Adrenal gland (tissue), 9 donors: ENCODE measurements at regions not wholly inside any gene's neighbourhood (a gene's known extent, or its start where the extent isn't known, plus 50 kb on each side); places are given as distances from the start of the nearest gene placed in this dataset.

Source experiments
- DNase-seq, 7 donors: peaks; one replicate each; pipeline ENCODE4 v3.0.0-alpha.2; 2019 to 2020
- H3K27ac ChIP-seq, 5 donors: fragments of 200-600 bp; sonication (generic) in 4 of 5; 1 replicate in 3 of 5; 2 replicates in 2 of 5; pipeline versions ENCODE4 v1.5.1 to v1.8.0; 2016 to 2020; ENCODE audit warnings: mild to moderate bottlenecking in 1 of 5
- H3K27me3 ChIP-seq: fragments of 200-600 bp; 2 replicates; pipeline ENCODE4 v1.8.0; 2021
- H3K36me3 ChIP-seq, 2 donors: fragments of 200-600 bp; replicated peaks in 1 of 2; 1 replicate in 1 of 2; 2 replicates in 1 of 2; pipeline versions ENCODE4 v1.5.1 to v1.8.0; 2018 to 2022
- H3K4me1 ChIP-seq, 2 donors: fragments of 200-600 bp; replicated peaks in 1 of 2; 1 replicate in 1 of 2; 2 replicates in 1 of 2; pipeline versions ENCODE4 v1.5.1 to v1.8.0; 2018 to 2021
- H3K4me3 ChIP-seq, 4 donors: fragments of 200-600 bp; sonication (generic) in 3 of 4; one replicate each; pipeline ENCODE4 v1.5.1; 2016 to 2018
- H3K9me3 ChIP-seq, 3 donors: fragments of 200-600 bp; sonication (generic) in 1 of 3; replicated peaks in 1 of 3; 1 replicate in 2 of 3; 2 replicates in 1 of 3; pipeline versions ENCODE4 v1.5.1 to v1.8.0; 2016 to 2021
- POLR2A ChIP-seq, 2 donors: fragments of 450-650 bp; IDR thresholded peaks; one replicate each; pipeline ENCODE4 v1.6.1; 2017; ENCODE audit warnings: antibody characterized with exemption in 2 of 2, mild to moderate bottlenecking in 2 of 2, moderate library complexity in 1 of 2
- WGBS, 4 donors: extraction: QIAGEN DNeasy Blood & Tissue Kit in 2 of 4; methylation state at CpG; one replicate each; pipeline versions ENCODE4 v1.1.5 to v1.1.7; 2013 to 2017; 5-methylcytosine and 5-hydroxymethylcytosine counted together
- intact Hi-C, 2 donors: fragments of 100-400 bp; cut with DNase I; formaldehyde crosslinking; loops; one replicate each; pipeline versions ENCODE4 v1.14.1 to v1.15.0; 2022 to 2023
- TF ChIP-seq, protein P1 (sequence below), 6 experiments: fragments of 450-650 bp in 4 of 6; fragments of 200-600 bp in 2 of 6; sonication (generic) in 1 of 6; IDR thresholded peaks; 1 replicate in 5 of 6; 2 replicates in 1 of 6; pipeline versions ENCODE4 v1.5.1 to v1.8.0; 2016 to 2021; ENCODE audit warnings: antibody characterized with exemption in 6 of 6, mild to moderate bottlenecking in 2 of 6, moderate library complexity in 1 of 6
- donor health status: healthy with polysubstance abuse.
- donor health status: Bipolar disorder and iron deficiency.
- donor health status: DM: yes; HTN: yes; CAD: no.
- donor health status: DM: no; HTN: no; CAD: no.
- donor health status: DM: no; HTN: no; CAD: no.

DNA sequence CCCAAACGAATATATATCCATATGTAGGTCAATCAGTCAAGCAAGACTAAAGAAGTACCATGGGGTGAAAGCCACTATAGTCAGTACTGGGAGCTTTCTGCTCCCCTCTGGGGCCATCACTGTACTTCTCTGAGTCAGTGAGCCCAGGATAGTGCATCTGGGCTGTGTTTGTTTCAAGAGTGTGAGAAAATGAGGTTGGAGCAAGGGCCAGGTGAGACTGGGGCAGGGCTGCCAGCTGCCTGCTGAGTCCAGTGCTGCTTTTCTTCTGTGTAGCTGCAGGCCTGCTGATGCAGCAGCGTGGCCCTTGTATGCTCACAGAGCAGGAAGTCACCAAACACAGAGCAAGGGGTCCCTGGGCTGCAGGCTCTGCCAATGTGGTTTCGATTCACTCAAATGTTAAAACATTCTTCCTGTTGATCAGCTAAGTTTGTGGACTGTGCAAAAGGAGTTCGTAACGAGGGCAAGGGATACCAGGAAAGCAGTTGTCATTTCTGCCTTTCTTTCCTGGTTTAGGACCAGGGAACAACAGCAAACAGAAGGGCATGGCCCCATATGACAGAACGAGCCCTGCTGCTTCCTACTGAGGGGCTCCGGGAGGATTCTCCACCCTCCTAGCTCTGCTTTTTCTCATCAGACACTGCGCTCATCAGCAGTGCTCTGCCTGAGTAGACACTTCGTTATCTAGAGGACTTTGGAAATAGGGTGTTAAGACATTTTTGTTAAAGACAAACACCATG lies 65.4 kb upstream of the TNS3 start:
- H3K27ac ChIP-seq, result peak overlapping the region in 1 of 5 donors; percentile 33

DNA sequence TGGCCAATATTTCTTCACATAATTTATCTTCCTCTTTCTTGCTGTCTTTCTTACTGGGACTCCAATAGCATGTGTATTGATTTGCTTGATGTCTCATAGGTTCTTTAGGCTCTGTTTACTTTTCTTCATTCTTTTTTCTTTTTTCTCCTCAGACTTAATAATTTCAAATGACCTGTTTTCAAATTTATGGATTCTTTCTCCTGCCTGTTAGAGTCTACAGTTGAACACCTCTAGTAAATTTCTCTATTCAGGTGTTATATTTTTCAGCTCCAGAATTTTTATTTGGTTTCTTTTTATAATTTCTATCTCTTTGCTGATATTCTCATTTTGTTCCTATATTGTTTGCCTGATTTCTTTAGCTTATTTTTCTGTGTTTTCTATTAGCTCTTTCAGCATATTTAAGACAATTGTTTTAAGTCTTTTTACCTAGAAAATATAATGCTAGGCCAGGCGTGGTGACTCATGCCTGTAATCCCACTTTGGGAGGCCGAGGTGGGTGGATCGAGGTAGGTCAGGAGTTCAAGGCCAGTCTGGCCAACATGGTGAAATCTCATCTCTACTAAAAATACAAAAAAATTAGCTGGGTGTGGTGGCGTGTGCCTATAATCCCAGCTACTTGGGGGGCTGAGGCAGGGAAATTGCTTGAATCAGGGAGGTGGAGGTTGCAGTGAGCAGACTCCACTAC lies 61.9 kb upstream of the TNS3 start:
- intact Hi-C loops, result no loop called here
- H3K4me3 ChIP-seq, result no peak overlapping the region
- no peaks in the 10 kb centered on the region for H3K36me3 ChIP-seq
- peaks cover 0 to 5% (median 0%) of the 10 kb centered on the region in 3 donors for H3K9me3 ChIP-seq
- DNase-seq, result no peak
- WGBS, 4 donors, result 80 to 86% (median 84%) methylated on average over 4 of the region's 4 CpGs
- H3K27ac ChIP-seq, result no peak overlapping the region
- no peak for TF ChIP-seq POLR2A (IDR thresholded peaks at IDR 0.05)
- TF ChIP-seq, protein P1, sequence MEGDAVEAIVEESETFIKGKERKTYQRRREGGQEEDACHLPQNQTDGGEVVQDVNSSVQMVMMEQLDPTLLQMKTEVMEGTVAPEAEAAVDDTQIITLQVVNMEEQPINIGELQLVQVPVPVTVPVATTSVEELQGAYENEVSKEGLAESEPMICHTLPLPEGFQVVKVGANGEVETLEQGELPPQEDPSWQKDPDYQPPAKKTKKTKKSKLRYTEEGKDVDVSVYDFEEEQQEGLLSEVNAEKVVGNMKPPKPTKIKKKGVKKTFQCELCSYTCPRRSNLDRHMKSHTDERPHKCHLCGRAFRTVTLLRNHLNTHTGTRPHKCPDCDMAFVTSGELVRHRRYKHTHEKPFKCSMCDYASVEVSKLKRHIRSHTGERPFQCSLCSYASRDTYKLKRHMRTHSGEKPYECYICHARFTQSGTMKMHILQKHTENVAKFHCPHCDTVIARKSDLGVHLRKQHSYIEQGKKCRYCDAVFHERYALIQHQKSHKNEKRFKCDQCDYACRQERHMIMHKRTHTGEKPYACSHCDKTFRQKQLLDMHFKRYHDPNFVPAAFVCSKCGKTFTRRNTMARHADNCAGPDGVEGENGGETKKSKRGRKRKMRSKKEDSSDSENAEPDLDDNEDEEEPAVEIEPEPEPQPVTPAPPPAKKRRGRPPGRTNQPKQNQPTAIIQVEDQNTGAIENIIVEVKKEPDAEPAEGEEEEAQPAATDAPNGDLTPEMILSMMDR (IDR thresholded peaks at IDR 0.05), result no peak
- peaks cover 0 to 8% of the 10 kb centered on the region in 2 donors for H3K4me1 ChIP-seq
- H3K27me3 ChIP-seq, result no peaks in the 10 kb centered on the region

More for the DNA sequence above, 65.4 kb upstream of the TNS3 start:
- Histone ChIP-seq H3K36me3 (no peaks in the 10 kb centered on the region), H3K9me3 (peaks cover 0 to 5% (median 0%) of the 10 kb centered on the region in 3 donors), H3K4me3 (no peak overlapping the region), H3K27me3 (no peaks in the 10 kb centered on the region), H3K4me1 (peaks cover 0 to 8% of the 10 kb centered on the region in 2 donors)
- TF ChIP-seq, protein P1 (IDR thresholded peaks at IDR 0.05), result no peak
- peak in 3 of 7 donors; percentile 37 to 60 (median 40) for DNase-seq
- 57 to 69% (median 66%) methylated on average over 7 to 9 of the region's 9 CpGs for WGBS, 4 donors
- intact Hi-C loops, result no loop called here

DNA sequence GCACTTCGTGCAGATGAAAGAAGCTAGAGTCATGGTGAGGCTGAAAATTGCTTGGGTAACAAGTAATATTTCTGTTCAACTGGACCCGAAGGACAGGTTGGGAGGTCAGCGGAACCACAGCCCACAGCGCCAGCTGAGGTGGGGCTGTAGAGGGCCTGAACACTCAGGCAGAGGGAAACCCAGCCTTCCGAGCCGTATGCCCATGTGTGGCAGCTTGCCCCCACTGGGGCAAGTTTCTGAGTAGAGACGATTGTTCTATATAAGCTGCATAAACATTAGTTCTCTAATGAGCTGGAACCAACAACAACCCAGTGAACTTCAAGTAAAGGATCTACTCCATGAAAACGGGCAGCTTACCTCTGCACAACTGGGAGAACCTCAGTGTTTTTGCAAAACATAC lies 58.4 kb upstream of the TNS3 start:
- Histone ChIP-seq H3K4me1 (peaks cover 0 to 4% of the 10 kb centered on the region in 2 donors), H3K27ac (no peak overlapping the region), H3K27me3 (no peaks in the 10 kb centered on the region), H3K4me3 (no peak overlapping the region), H3K36me3 (no peaks in the 10 kb centered on the region), H3K9me3 (peaks cover 0 to 5% (median 0%) of the 10 kb centered on the region in 3 donors)
- intact Hi-C loops, result no loop called here
- no peak for DNase-seq
- TF ChIP-seq POLR2A (IDR thresholded peaks at IDR 0.05), result no peak
- WGBS, 4 donors, result 87 to 93% (median 92%) methylated on average over 7 to 8 of the region's 8 CpGs

DNA sequence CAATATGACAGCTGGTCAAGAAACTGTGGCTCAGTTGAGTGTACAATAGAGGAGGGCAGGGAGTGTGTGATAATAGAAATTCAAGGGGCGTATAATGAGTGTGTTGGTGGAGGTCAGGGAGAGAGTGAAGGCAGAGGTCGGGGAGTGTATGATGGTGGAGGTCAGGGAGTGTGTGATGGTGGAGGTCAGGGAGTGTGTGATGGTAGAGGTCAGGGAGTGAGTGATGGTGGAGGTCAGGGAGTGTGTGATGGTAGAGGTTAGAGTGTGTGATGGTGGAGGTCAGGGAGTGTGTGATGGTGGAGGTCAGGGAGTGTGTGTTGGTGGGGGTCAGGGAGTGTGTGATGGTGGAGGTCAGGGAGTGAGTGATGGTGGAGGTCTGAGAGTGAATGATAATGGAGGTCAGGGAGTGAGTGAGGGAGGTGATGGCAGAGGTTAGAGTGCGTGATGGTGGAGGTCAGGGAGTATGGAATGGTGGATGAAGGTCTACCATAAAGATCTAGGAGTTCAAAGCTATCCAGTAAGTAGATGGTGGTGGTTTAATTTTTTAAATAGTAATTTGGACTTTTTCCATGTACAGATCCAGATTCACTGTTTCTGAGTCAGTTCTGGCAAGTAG lies 57.7 kb upstream of the TNS3 start:
- no peaks in the 10 kb centered on the region for H3K27me3 ChIP-seq
- H3K4me3 ChIP-seq, result no peak overlapping the region
- peaks cover 0 to 4% of the 10 kb centered on the region in 2 donors for H3K4me1 ChIP-seq
- intact Hi-C loops, result no loop called here
- H3K36me3 ChIP-seq, result no peaks in the 10 kb centered on the region
- H3K9me3 ChIP-seq, result peaks cover 0 to 5% (median 0%) of the 10 kb centered on the region in 3 donors
- no peak overlapping the region for H3K27ac ChIP-seq
- TF ChIP-seq, protein P1 (IDR thresholded peaks at IDR 0.05), result no peak
- no peak for TF ChIP-seq POLR2A (IDR thresholded peaks at IDR 0.05)
- 84 to 89% (median 87%) methylated on average over 3 of the region's 3 CpGs for WGBS, 4 donors
- no peak for DNase-seq
